MM.1S (cell line): ENCODE measurements at regions not wholly inside any gene's neighbourhood (a gene's known extent, or its start where the extent isn't known, plus 50 kb on each side); places are given as distances from the start of the nearest gene placed in this dataset.
"Not testable (repeated sequence)": the region's sequence is repeated elsewhere in the genome, so short reads cannot be mapped to it uniquely, and the experiment has no call there.

ENCODE experiments used
- DNase-seq: peaks from one replicate; pipeline ENCODE4 v3.0.0-alpha.2; 2015
- H2AFZ ChIP-seq: fragments of 300-600 bp; sonication (generic); 2 replicates; pipeline ENCODE4 v1.6.0; 2016; ENCODE audit warnings: antibody characterized with exemption, low read length
- H3F3A ChIP-seq: fragments of 300-600 bp; sonication (generic); 2 replicates; pipeline ENCODE4 v1.6.1; 2016; ENCODE audit warnings: mild to moderate bottlenecking, antibody characterized with exemption, low read length, moderate library complexity, mixed read lengths; ENCODE audit not compliant: insufficient read depth
- H3K27ac ChIP-seq: fragments of 300-600 bp; sonication (generic); 2 replicates; pipeline ENCODE4 v1.5.1; 2016; ENCODE audit warnings: mild to moderate bottlenecking, low read length
- H3K27me3 ChIP-seq: fragments of 300-600 bp; sonication (generic); replicated peaks from 2 replicates; pipeline ENCODE4 v1.6.0; 2016; ENCODE audit warnings: low read length; ENCODE audit not compliant: insufficient read depth
- H3K36me3 ChIP-seq: fragments of 300-600 bp; sonication (generic); replicated peaks from 2 replicates; pipeline ENCODE4 v1.6.1; 2016; ENCODE audit warnings: mild to moderate bottlenecking, low read length, mixed read lengths; ENCODE audit not compliant: insufficient read depth
- H3K4me1 ChIP-seq: fragments of 300-600 bp; sonication (generic); 2 replicates; pipeline ENCODE4 v1.6.1; 2016; ENCODE audit warnings: low read length, mixed read lengths
- H3K4me2 ChIP-seq: fragments of 300-600 bp; sonication (generic); 2 replicates; pipeline ENCODE4 v1.6.0; 2016; ENCODE audit warnings: low read depth, low read length
- H3K4me3 ChIP-seq: fragments of 300-600 bp; sonication (generic); 2 replicates; pipeline ENCODE4 v1.5.1; 2016; ENCODE audit warnings: low read length, mixed read lengths
- H3K79me2 ChIP-seq: fragments of 300-600 bp; sonication (generic); 2 replicates; pipeline ENCODE4 v1.6.1; 2016; ENCODE audit warnings: mixed run types, low read length, mixed read lengths
- H3K9ac ChIP-seq: fragments of 300-600 bp; sonication (generic); 2 replicates; pipeline ENCODE4 v1.6.1; 2016; ENCODE audit warnings: low read length, mixed read lengths
- H3K9me2 ChIP-seq: fragments of 300-600 bp; sonication (generic); replicated peaks from 2 replicates; pipeline ENCODE4 v1.6.1; 2016; ENCODE audit warnings: mild to moderate bottlenecking, low read length, mixed read lengths; ENCODE audit not compliant: insufficient read depth
- H3K9me3 ChIP-seq: fragments of 300-600 bp; sonication (generic); replicated peaks from 2 replicates; pipeline ENCODE4 v1.6.1; 2016; ENCODE audit warnings: mild to moderate bottlenecking, low read length, mixed read lengths; ENCODE audit not compliant: insufficient read depth
- H4K20me1 ChIP-seq: fragments of 300-600 bp; sonication (generic); 2 replicates; pipeline ENCODE4 v1.6.1; 2016; ENCODE audit warnings: mild to moderate bottlenecking, low read length, moderate library complexity, mixed read lengths; ENCODE audit not compliant: insufficient read depth
- CTCF ChIP-seq: fragments of 300-600 bp; sonication (generic); IDR thresholded peaks from 2 replicates; pipeline ENCODE4 v1.5.1; 2016; ENCODE audit warnings: antibody characterized with exemption, low read length, mixed read lengths
- EZH2 ChIP-seq: fragments of 300-600 bp; sonication (generic); optimal IDR thresholded peaks from 2 replicates; pipeline ENCODE3; 2017; ENCODE audit warnings: low read depth, mild to moderate bottlenecking, antibody characterized with exemption, low read length, mixed read lengths
- EZH2phosphoT487 ChIP-seq: fragments of 300-600 bp; sonication (generic); IDR thresholded peaks from 2 replicates; pipeline ENCODE4 v1.6.1; 2018; ENCODE audit warnings: antibody characterized with exemption, low read length

DNA sequence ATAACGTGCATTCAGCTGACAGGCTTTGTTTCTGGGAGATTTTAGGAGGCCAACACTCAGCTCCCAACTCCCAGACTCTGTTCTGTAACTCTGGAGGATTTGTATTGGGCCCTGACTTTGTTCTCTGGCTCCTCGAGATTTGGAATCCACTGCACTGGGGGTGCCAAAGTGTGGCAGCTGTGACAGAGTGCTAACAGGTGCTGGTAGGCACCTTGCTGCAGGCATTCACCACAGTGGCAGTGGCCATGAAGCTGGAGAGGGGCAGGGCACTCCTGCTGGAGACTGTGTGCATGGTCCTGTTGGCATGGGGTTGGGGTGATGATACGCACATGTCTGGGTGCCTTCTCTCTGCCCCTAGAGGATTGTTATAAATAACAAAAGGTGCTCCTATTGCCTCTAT, 1094.9 kb upstream of the SLIT2 start:
- H4K20me1 ChIP-seq: no peaks in the 10 kb centered on the region
- TF ChIP-seq CTCF: no peak
- TF ChIP-seq EZH2: no peak
- no peak for TF ChIP-seq EZH2phosphoT487
- no peaks in the 10 kb centered on the region for H3F3A ChIP-seq
- H3K4me1 ChIP-seq: peaks cover 8% of the 10 kb centered on the region
- no peaks in the 10 kb centered on the region for H3K36me3 ChIP-seq
- no peak overlapping the region for H3K4me3 ChIP-seq
- H3K79me2 ChIP-seq: no peaks in the 10 kb centered on the region
- H3K9me3 ChIP-seq: no peaks in the 10 kb centered on the region
- H3K27ac ChIP-seq: no peak overlapping the region
- H3K27me3 ChIP-seq: no peaks in the 10 kb centered on the region
- no peak overlapping the region for H3K4me2 ChIP-seq
- no peaks in the 10 kb centered on the region for H3K9me2 ChIP-seq
- H3K9ac ChIP-seq: no peak overlapping the region
- H2AFZ ChIP-seq: no peak overlapping the region
- DNase-seq: no peak

- TF ChIP-seq CTCF: no peak
- no peak for TF ChIP-seq EZH2phosphoT487
- TF ChIP-seq EZH2: no peak
- H3K79me2 ChIP-seq: no peaks in the 10 kb centered on the region
Observed at GRCh38 chr4:19155568-19155967, 1096.1 kb upstream of the SLIT2 start.

GRCh38 chr4:19154267-19154666, 1097.4 kb upstream of the SLIT2 start:
- DNase-seq, H3K9ac ChIP-seq, H3K4me3 ChIP-seq, H3K4me2 ChIP-seq, H3K9me3 ChIP-seq, H2AFZ ChIP-seq, H3F3A ChIP-seq, H3K27me3 ChIP-seq, H3K27ac ChIP-seq, H3K79me2 ChIP-seq, H4K20me1 ChIP-seq, H3K36me3 ChIP-seq, H3K9me2 ChIP-seq: not testable (repeated sequence)
- peaks cover 15% of the 10 kb centered on the region for H3K4me1 ChIP-seq

More at GRCh38 chr4:19155568-19155967, 1096.1 kb upstream of the SLIT2 start:
- Histone ChIP-seq H3K4me1 (peaks cover 15% of the 10 kb centered on the region), H3K27ac (no peak overlapping the region), H3K4me3 (no peak overlapping the region), H3K36me3 (no peaks in the 10 kb centered on the region), H3K27me3 (no peaks in the 10 kb centered on the region), H3K9ac (no peak overlapping the region), H3K4me2 (no peak overlapping the region), H3F3A (no peaks in the 10 kb centered on the region), H2AFZ (no peak overlapping the region), H3K9me2 (no peaks in the 10 kb centered on the region), H3K9me3 (no peaks in the 10 kb centered on the region), H4K20me1 (no peaks in the 10 kb centered on the region)
- DNase-seq: no peak

DNA sequence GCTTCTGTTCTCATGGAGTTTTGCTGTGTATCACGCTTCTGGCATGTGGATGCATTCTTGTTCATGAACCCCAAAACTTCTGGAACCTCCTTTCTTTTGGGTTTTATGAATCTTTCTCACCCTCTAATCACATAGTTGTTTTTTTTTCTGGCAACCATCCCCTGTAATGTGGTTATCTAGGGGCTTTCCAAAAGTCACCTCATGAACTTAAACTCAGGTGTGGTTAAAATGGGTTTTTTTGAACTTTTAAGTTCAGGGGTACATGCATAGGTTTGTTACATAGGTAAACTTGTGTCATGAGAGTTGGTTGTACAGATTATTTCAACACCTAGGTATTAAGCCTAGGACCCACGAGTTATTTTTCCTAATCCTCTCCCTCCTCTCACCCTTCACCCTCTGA, 1099.4 kb upstream of the SLIT2 start:
- Histone ChIP-seq H4K20me1 (no peaks in the 10 kb centered on the region), H3K4me1 (peaks cover 15% of the 10 kb centered on the region), H2AFZ (peak overlapping the region; percentile 30; the same call in 1 of the 2 replicates), H3K4me3 (no peak overlapping the region), H3K27ac (peak overlapping the region; percentile 34; the same call in 1 of the 2 replicates), H3K36me3 (no peaks in the 10 kb centered on the region), H3K4me2 (no peak overlapping the region), H3K27me3 (no peaks in the 10 kb centered on the region), H3K9me3 (no peaks in the 10 kb centered on the region), H3K79me2 (no peaks in the 10 kb centered on the region), H3F3A (no peaks in the 10 kb centered on the region), H3K9me2 (no peaks in the 10 kb centered on the region), H3K9ac (no peak overlapping the region)
- peak; percentile 46 for DNase-seq
- TF ChIP-seq EZH2phosphoT487 (no peak), EZH2 (no peak), CTCF (no peak)
